ENCODE measurements at regions not wholly inside any gene's neighbourhood (a gene's known extent, or its start where the extent isn't known, plus 50 kb on each side); places are given as distances from the start of the nearest gene placed in this dataset.

- Histone ChIP-seq H3K27ac (ENCODE audit: control insufficient read depth, insufficient read depth) (no peak overlapping the region), H2AFZ (ENCODE audit: control insufficient read depth, low read depth, low read length) (no peak overlapping the region), H3K4me2 (ENCODE audit: control insufficient read depth, insufficient read depth) (no peak overlapping the region), H3K4me1 (ENCODE audit: control insufficient read depth, insufficient read depth, low read length) (peaks cover 25% of the 10 kb centered on the region), H3K9ac (ENCODE audit: control insufficient read depth, insufficient read depth, low read length) (no peak overlapping the region), H3K9me3 (replicated peaks; ENCODE audit: control insufficient read depth, insufficient read depth, low read length) (no peaks in the 10 kb centered on the region), H3K79me2 (ENCODE audit: control insufficient read depth, insufficient read depth, low read length) (no peaks in the 10 kb centered on the region), H4K20me1 (ENCODE audit: control insufficient read depth, insufficient read depth) (no peaks in the 10 kb centered on the region), H3K4me3 (no peak overlapping the region), H3K27me3 (replicated peaks in 1 of 2; ENCODE audit: control insufficient read depth in 2 of 2, insufficient read depth in 2 of 2, low read length in 1 of 2) (no peaks in the 10 kb centered on the region), H3K36me3 (ENCODE audit: control insufficient read depth in 2 of 2, insufficient read depth in 2 of 2, low read length in 1 of 2) (no peaks in the 10 kb centered on the region)
- SMC1A ChIA-PET (ENCODE audit: uncharacterized antibody, unreplicated experiment) = interaction anchor here (1.4 to 5.9 kb wide), 2 partner anchors 19 to 50 kb away, joined by 3 to 81 read pairs; no protein-coding TSS in a partner anchor
- FAIRE-seq (no peak), DNase-seq (ENCODE audit: low read depth, low spot score) (no peak), ATAC-seq (no peak)
- in situ Hi-C loops (cut with MboI) = no loop called here
- intact Hi-C loops (cut with micrococcal nuclease; ENCODE audit: unreplicated experiment) = no loop called here
- BruUV-seq (replicated peaks) = no TSS peak
- whole genome bisulfite sequencing (ENCODE audit: insufficient coverage, insufficient replicate concordance, low lambda C conversion rate, missing lambda C conversion rate) = 86% methylated on average over 6 of the region's 6 CpGs
- TF ChIP-seq USF1 (IDR thresholded peaks at IDR 0.05; ENCODE audit: borderline replicate concordance, extremely low read length, insufficient read depth, low read depth, low read length) = no peak
- no peak for TF ChIP-seq NFIC (IDR thresholded peaks at IDR 0.05; ENCODE audit: low read depth, low read length)
- no peak for TF ChIP-seq MAX (IDR thresholded peaks at IDR 0.05; ENCODE audit: low read depth, low read length)
- no peak for TF ChIP-seq BMI1 (IDR thresholded peaks at IDR 0.05; ENCODE audit: borderline replicate concordance)
- no peak for TF ChIP-seq SMAD5 (IDR thresholded peaks at IDR 0.05; ENCODE audit: low read depth)
- TF ChIP-seq STAT1 (conservative IDR thresholded peaks at IDR 0.05) = no peak
- TF ChIP-seq PBX3 (IDR thresholded peaks at IDR 0.05; ENCODE audit: insufficient replicate concordance, low read depth, low read length) = no peak
- TF ChIP-seq KAT2A (conservative IDR thresholded peaks at IDR 0.05; ENCODE audit: control insufficient read depth, low read depth, low read length) = no peak
- no peak for TF ChIP-seq ZBTB11 (CRISPR knock-in tag; IDR thresholded peaks at IDR 0.05)
- TF ChIP-seq NBN (IDR thresholded peaks at IDR 0.05) = no peak
- TF ChIP-seq RFX5 (IDR thresholded peaks at IDR 0.05; ENCODE audit: low read depth, low read length) = no peak
- no peak for TF ChIP-seq FOXM1 (IDR thresholded peaks at IDR 0.05; ENCODE audit: low read depth, low read length)
- no peak for TF ChIP-seq RAD51 (IDR thresholded peaks at IDR 0.05)
- CTCF ChIA-PET = interaction anchor here (1.3 kb wide), 1 partner anchor 8 kb away, joined by 4 read pairs; no protein-coding TSS in a partner anchor
- RAD21 ChIA-PET (ENCODE audit: unreplicated experiment) = interaction anchor here (0.6 to 1.4 kb wide), 2 partner anchors 10 to 21 kb away, joined by 4 to 6 read pairs; no protein-coding TSS in a partner anchor
- POLR2A ChIA-PET = interaction anchor here (1.2 kb wide), 1 partner anchor 19 kb away, joined by 3 read pairs; no protein-coding TSS in a partner anchor
These were observed 89.1 kb upstream of the SMNDC1 start for GRCh38 chr10:110393866-110394265.
